ENCODE measurements at regions not wholly inside any gene's neighbourhood (a gene's known extent, or its start where the extent isn't known, plus 50 kb on each side); places are given as distances from the start of the nearest gene placed in this dataset.

- TF ChIP-seq, protein P1, sequence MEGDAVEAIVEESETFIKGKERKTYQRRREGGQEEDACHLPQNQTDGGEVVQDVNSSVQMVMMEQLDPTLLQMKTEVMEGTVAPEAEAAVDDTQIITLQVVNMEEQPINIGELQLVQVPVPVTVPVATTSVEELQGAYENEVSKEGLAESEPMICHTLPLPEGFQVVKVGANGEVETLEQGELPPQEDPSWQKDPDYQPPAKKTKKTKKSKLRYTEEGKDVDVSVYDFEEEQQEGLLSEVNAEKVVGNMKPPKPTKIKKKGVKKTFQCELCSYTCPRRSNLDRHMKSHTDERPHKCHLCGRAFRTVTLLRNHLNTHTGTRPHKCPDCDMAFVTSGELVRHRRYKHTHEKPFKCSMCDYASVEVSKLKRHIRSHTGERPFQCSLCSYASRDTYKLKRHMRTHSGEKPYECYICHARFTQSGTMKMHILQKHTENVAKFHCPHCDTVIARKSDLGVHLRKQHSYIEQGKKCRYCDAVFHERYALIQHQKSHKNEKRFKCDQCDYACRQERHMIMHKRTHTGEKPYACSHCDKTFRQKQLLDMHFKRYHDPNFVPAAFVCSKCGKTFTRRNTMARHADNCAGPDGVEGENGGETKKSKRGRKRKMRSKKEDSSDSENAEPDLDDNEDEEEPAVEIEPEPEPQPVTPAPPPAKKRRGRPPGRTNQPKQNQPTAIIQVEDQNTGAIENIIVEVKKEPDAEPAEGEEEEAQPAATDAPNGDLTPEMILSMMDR (IDR thresholded peaks at IDR 0.05 in 8 of 11, conservative IDR thresholded peaks at IDR 0.05 in 3 of 11): no peak
- TF ChIP-seq POLR2A (IDR thresholded peaks at IDR 0.05) (no peak), POLR2AphosphoS5 (IDR thresholded peaks at IDR 0.05) (no peak)
Measured at GRCh38 chr15:93477188-93477587, 388.2 kb upstream of the RGMA start.

DNA sequence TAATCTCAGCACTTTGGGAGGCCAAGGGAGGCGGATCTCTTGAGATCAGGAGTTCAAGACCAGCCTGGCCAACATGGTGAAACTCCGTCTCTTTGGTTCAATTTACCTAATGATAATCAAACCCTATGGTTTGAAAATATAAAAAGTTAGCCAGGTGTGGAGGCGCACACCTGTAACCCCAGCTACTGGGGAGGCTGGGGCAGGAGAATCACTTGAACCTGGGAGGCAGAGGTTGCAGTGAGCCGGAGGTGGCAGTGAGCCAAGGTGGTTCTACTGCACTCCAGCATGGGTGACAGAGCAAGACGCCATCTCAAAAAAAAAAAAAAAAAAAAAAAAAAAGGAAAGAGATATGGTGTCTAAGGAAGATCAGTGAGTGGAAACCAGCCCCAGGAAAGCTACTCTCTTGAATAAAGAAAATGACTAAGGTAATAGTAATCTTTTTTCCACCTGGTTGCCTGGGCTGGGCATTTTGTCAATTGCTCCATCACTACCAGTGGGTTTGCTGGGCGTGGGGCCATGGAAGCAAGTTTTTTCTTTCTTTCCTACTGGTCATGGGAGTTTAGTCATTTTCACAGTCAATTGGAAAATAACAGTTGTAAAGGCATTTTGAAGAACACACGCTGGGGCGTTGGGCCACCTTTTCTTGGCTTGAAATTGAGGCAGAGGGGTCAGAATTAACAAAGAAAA, 387.6 kb upstream of the RGMA start:
- H3K9me3 ChIP-seq: peaks cover 0 to 5% (median 0%) of the 10 kb centered on the region in 8 donors
- H3K4me3 ChIP-seq: no peak overlapping the region
- TF ChIP-seq POLR2AphosphoS5 (IDR thresholded peaks at IDR 0.05) (no peak), POLR2A (IDR thresholded peaks at IDR 0.05) (no peak)
- TF ChIP-seq, protein P1 (IDR thresholded peaks at IDR 0.05 in 8 of 11, conservative IDR thresholded peaks at IDR 0.05 in 3 of 11): no peak
- H3K27ac ChIP-seq: no peak overlapping the region
- intact Hi-C loops (cut with DNase I; ENCODE audit: low total_unique reads): no loop called here
- H3K36me3 ChIP-seq: no peaks in the 10 kb centered on the region
- WGBS, 5 donors: 66 to 85% (median 77%) methylated on average over 8 of the region's 8 CpGs
- no peaks in the 10 kb centered on the region for H3K4me1 ChIP-seq
- H3K27me3 ChIP-seq (replicated peaks in 1 of 7): no peaks in the 10 kb centered on the region
- DNase-seq: no peak

More at GRCh38 chr15:93477188-93477587, 388.2 kb upstream of the RGMA start:
- no peaks in the 10 kb centered on the region for H3K4me1 ChIP-seq
- intact Hi-C loops (cut with DNase I; ENCODE audit: low total_unique reads): no loop called here
- H3K27ac ChIP-seq: no peak overlapping the region
- no peaks in the 10 kb centered on the region for H3K27me3 ChIP-seq (replicated peaks in 1 of 7)
- H3K4me3 ChIP-seq: no peak overlapping the region
- H3K36me3 ChIP-seq: no peaks in the 10 kb centered on the region
- DNase-seq: no peak
- peaks cover 0 to 5% (median 0%) of the 10 kb centered on the region in 8 donors for H3K9me3 ChIP-seq
- WGBS, 5 donors: 34 to 60% (median 54%) methylated on average over 4 of the region's 4 CpGs

GRCh38 chr15:93474728-93475127, 385.7 kb upstream of the RGMA start:
- no peak overlapping the region for H3K4me3 ChIP-seq
- no peaks in the 10 kb centered on the region for H3K36me3 ChIP-seq
- H3K4me1 ChIP-seq: no peaks in the 10 kb centered on the region
- TF ChIP-seq POLR2A (IDR thresholded peaks at IDR 0.05) (no peak), POLR2AphosphoS5 (IDR thresholded peaks at IDR 0.05) (no peak)
- TF ChIP-seq, protein P1 (IDR thresholded peaks at IDR 0.05 in 8 of 11, conservative IDR thresholded peaks at IDR 0.05 in 3 of 11): no peak
- no peak overlapping the region for H3K27ac ChIP-seq
- WGBS, 5 donors: 70 to 87% (median 80%) methylated on average over 9 of the region's 9 CpGs
- no peak for DNase-seq
- peaks cover 0 to 5% (median 0%) of the 10 kb centered on the region in 8 donors for H3K9me3 ChIP-seq
- no peaks in the 10 kb centered on the region for H3K27me3 ChIP-seq (replicated peaks in 1 of 7)
- intact Hi-C loops (cut with DNase I; ENCODE audit: low total_unique reads): no loop called here

DNA sequence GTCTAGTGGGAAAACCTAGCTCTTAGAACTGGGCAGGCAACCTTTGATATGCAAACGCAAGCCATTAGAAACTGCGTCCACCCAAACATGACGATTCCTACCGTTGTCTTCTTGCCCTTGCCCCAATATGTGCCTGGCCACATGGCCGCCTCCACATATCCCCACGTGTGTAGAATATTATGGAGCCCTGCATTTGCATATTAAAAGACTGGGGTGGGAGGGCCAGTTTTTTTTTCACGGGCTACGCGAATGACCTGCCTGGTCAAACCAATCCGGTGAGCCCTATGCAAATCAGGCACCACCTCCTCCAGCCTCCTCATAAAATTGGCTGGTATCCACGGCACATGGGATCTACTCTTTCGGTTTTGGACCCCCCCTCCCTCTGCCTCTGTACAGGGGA, 381.0 kb upstream of the RGMA start:
- 79 to 87% (median 82%) methylated on average over 12 of the region's 12 CpGs for WGBS, 5 donors

More for the DNA sequence above, 381.0 kb upstream of the RGMA start:
- H3K27ac ChIP-seq: no peak overlapping the region
- H3K4me3 ChIP-seq: no peak overlapping the region
- no peaks in the 10 kb centered on the region for H3K36me3 ChIP-seq
- H3K27me3 ChIP-seq (replicated peaks in 1 of 7): no peaks in the 10 kb centered on the region
- no peaks in the 10 kb centered on the region for H3K4me1 ChIP-seq
- H3K9me3 ChIP-seq: no peaks in the 10 kb centered on the region
- intact Hi-C loops (cut with DNase I; ENCODE audit: low total_unique reads): no loop called here
- TF ChIP-seq POLR2A (IDR thresholded peaks at IDR 0.05): no peak
- TF ChIP-seq POLR2AphosphoS5 (IDR thresholded peaks at IDR 0.05): no peak
- TF ChIP-seq, protein P1 (IDR thresholded peaks at IDR 0.05 in 8 of 11, conservative IDR thresholded peaks at IDR 0.05 in 3 of 11): no peak
- no peak for DNase-seq

All from spleen (tissue), 11 donors.